CD4-positive, CD25-positive, alpha-beta regulatory T cell (primary cell): ENCODE measurements at regions not wholly inside any gene's neighbourhood (a gene's known extent, or its start where the extent isn't known, plus 50 kb on each side); places are given as distances from the start of the nearest gene placed in this dataset.
"Not testable (repeated sequence)": the region's sequence is repeated elsewhere in the genome, so short reads cannot be mapped to it uniquely, and the experiment has no call there.

Experiments used
- ATAC-seq, 2 donors: fragments of 150-1000 bp; cut with Tn5 transposase; one replicate each; pipeline ENCODE4 v1.10.0; 2021; ENCODE audit warnings: low read depth in 2 of 2, moderate number of reproducible peaks in 2 of 2, moderate library complexity in 1 of 2
- DNase-seq, 3 donors: peaks; one replicate each; pipeline versions ENCODE4 v3.0.0 to v3.0.0-alpha.2; 2012 to 2022; ENCODE audit warnings: mixed read lengths in 1 of 3
- H3K27ac ChIP-seq: one replicate; pipeline ENCODE4 v1.7.0; 2013; ENCODE audit warnings: mild to moderate bottlenecking, low read length; ENCODE audit not compliant: insufficient read depth, poor library complexity, severe bottlenecking
- H3K27me3 ChIP-seq: one replicate; pipeline ENCODE4 v1.7.0; 2013; ENCODE audit warnings: low read length; ENCODE audit not compliant: control insufficient read depth, insufficient read depth
- H3K36me3 ChIP-seq: one replicate; pipeline ENCODE4 v1.7.0; 2013; ENCODE audit warnings: mild to moderate bottlenecking, low read length, moderate library complexity; ENCODE audit not compliant: control insufficient read depth, insufficient read depth
- H3K4me1 ChIP-seq: 2 replicates; pipeline ENCODE4 v1.7.0; 2013; ENCODE audit warnings: mild to moderate bottlenecking, low read length; ENCODE audit not compliant: insufficient read depth, control insufficient read depth, poor library complexity, severe bottlenecking
- H3K4me3 ChIP-seq: one replicate; pipeline ENCODE4 v1.7.0; 2013; ENCODE audit warnings: low read depth, mild to moderate bottlenecking, low read length, moderate library complexity
- H3K9me3 ChIP-seq, 2 experiments: 1 replicate in 1 of 2; 2 replicates in 1 of 2; pipeline ENCODE4 v1.7.0; 2013; ENCODE audit warnings: low read length in 2 of 2, mild to moderate bottlenecking in 1 of 2, moderate library complexity in 1 of 2; ENCODE audit not compliant: control insufficient read depth in 2 of 2
- H3K27ac Mint-ChIP-seq, 3 donors: one replicate each; pipeline ENCODE4 v1.8.0; 2020 to 2022; ENCODE audit warnings: mild to moderate bottlenecking in 3 of 3, mixed read lengths in 3 of 3, moderate library complexity in 2 of 3
- H3K27me3 Mint-ChIP-seq: one replicate; pipeline ENCODE4 v1.8.0; 2022; ENCODE audit warnings: mild to moderate bottlenecking, mixed read lengths
- H3K36me3 Mint-ChIP-seq: one replicate; pipeline ENCODE4 v1.8.0; 2020; ENCODE audit warnings: mixed read lengths
- H3K4me1 Mint-ChIP-seq, 4 donors: one replicate each; pipeline ENCODE4 v1.8.0; 2020 to 2022; ENCODE audit warnings: mixed read lengths in 4 of 4, mild to moderate bottlenecking in 1 of 4
- H3K4me3 Mint-ChIP-seq, 4 donors: one replicate each; pipeline ENCODE4 v1.8.0; 2020 to 2022; ENCODE audit warnings: mild to moderate bottlenecking in 4 of 4, mixed read lengths in 4 of 4, moderate library complexity in 3 of 4
- H3K9me3 Mint-ChIP-seq, 7 donors: one replicate each; pipeline ENCODE4 v1.8.0; 2020 to 2022; ENCODE audit warnings: mixed read lengths in 7 of 7, mild to moderate bottlenecking in 3 of 7, moderate library complexity in 2 of 7

DNA sequence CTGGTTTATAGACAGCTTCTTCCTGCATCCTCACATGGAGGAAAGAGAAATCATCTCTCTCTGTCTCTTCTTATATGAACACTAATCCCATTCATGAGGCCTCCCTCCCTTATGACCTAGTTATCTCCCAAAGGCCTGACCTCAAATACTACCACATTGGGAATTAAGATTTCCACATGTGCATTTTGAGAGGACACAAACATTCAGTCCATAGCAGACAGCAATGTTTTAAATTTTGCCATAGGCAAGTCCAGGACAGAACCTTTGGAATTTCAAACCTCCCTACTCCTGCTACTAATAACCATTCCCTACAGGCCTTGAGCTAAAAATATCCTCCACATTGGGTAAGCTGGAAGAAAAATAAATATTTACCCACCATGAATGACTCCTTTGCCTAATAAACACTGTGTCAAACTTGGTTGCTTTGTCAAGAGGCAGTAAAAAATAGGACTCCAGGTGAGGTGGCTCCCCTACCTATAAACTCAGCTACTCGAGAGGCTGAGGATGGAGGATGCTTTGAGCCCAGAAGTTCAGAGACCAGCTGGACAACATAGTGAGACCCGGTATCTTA lies 113.7 kb downstream of the ZNF281 start:
- peaks cover 4% of the 10 kb centered on the region for H3K27me3 Mint-ChIP-seq
- ATAC-seq: no peak
- peaks cover 0 to 11% (median 3%) of the 10 kb centered on the region in 4 donors for H3K4me1 Mint-ChIP-seq

DNA sequence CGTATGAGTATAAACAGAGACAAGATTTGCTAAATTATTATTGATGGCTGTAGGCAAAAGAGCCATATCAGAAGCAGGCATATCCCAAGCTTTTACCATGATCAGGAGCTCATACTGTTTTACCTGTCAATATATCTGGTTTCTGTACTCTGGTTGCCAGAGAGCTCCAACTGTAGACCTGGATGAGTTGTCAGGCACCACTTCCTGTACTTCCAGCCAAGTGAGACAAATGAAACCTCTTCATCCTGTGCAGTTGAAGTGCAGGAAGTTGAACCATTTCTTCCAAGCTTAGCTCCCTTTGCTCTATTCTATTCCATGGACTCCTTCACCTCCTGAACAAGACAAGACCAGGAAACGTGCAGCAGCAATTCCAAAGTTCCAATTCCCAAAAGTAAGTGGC lies 115.6 kb downstream of the ZNF281 start:
- Mint-ChIP-seq H3K4me1 (peaks cover 0 to 2% (median 0%) of the 10 kb centered on the region in 4 donors), H3K9me3 (no peaks in the 10 kb centered on the region), H3K27me3 (peaks cover 12% of the 10 kb centered on the region), H3K4me3 (no peak overlapping the region), H3K36me3 (no peaks in the 10 kb centered on the region), H3K27ac (no peak overlapping the region)
- Histone ChIP-seq H3K36me3 (no peaks in the 10 kb centered on the region), H3K4me1 (no peaks in the 10 kb centered on the region), H3K27me3 (no peaks in the 10 kb centered on the region), H3K9me3 (no peaks in the 10 kb centered on the region), H3K27ac (no peak overlapping the region), H3K4me3 (no peak overlapping the region)
- no peak for ATAC-seq
- no peak for DNase-seq

More for the DNA sequence above, 113.7 kb downstream of the ZNF281 start:
- H3K9me3 Mint-ChIP-seq: no peaks in the 10 kb centered on the region
- no peak for DNase-seq
- Histone ChIP-seq H3K4me1 (peaks cover under 1% of the 10 kb centered on the region), H3K36me3 (no peaks in the 10 kb centered on the region), H3K9me3 (no peaks in the 10 kb centered on the region), H3K27ac (no peak overlapping the region), H3K4me3 (no peak overlapping the region), H3K27me3 (no peaks in the 10 kb centered on the region)
- H3K36me3 Mint-ChIP-seq: no peaks in the 10 kb centered on the region
- peak overlapping the region in 1 of 3 donors; percentile 49 for H3K27ac Mint-ChIP-seq
- no peak overlapping the region for H3K4me3 Mint-ChIP-seq

- H3K27ac Mint-ChIP-seq: peak overlapping the region in 1 of 3 donors; percentile 56
- no peak overlapping the region for H3K4me3 ChIP-seq
- H3K4me3 Mint-ChIP-seq: no peak overlapping the region
Observed at GRCh38 chr1:200292699-200293098, 117.1 kb downstream of the ZNF281 start.

DNA sequence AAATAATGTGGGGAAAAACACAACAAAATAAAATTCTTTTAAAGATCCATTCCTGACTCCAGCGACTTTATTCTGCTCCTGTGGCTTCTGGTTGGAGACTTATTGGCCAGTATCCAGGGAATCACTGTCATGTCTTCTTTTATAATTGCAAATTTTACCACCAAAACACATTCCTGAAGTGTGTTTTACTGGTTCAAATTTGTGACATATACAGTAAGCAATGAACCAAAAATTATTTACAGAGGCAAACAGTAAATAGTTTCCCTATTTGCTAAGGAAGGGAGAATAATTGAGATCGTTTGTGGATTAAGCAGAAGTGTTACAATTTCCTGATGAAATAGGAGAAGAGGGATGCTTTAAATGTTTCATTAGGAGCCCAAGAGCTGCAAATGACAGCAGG lies 118.7 kb downstream of the ZNF281 start:
- no peak for DNase-seq
- H3K4me1 Mint-ChIP-seq: no peaks in the 10 kb centered on the region
- peaks cover 8% of the 10 kb centered on the region for H3K27me3 Mint-ChIP-seq
- no peaks in the 10 kb centered on the region for H3K27me3 ChIP-seq
- no peak overlapping the region for H3K27ac Mint-ChIP-seq
- H3K4me3 ChIP-seq: no peak overlapping the region
- no peak for ATAC-seq
- no peaks in the 10 kb centered on the region for H3K9me3 Mint-ChIP-seq
- no peak overlapping the region for H3K4me3 Mint-ChIP-seq
- no peaks in the 10 kb centered on the region for H3K36me3 Mint-ChIP-seq
- H3K9me3 ChIP-seq: no peaks in the 10 kb centered on the region
- H3K36me3 ChIP-seq: no peaks in the 10 kb centered on the region
- H3K4me1 ChIP-seq: no peaks in the 10 kb centered on the region
- no peak overlapping the region for H3K27ac ChIP-seq

More at GRCh38 chr1:200292699-200293098, 117.1 kb downstream of the ZNF281 start:
- H3K27me3 Mint-ChIP-seq: peaks cover 12% of the 10 kb centered on the region
- Histone ChIP-seq H3K27me3 (no peaks in the 10 kb centered on the region), H3K36me3 (no peaks in the 10 kb centered on the region), H3K4me1 (no peaks in the 10 kb centered on the region), H3K27ac (no peak overlapping the region), H3K9me3 (no peaks in the 10 kb centered on the region)
- DNase-seq (no peak), ATAC-seq (no peak)
- no peaks in the 10 kb centered on the region for H3K9me3 Mint-ChIP-seq
- H3K4me1 Mint-ChIP-seq: peaks cover 0 to 2% (median 0%) of the 10 kb centered on the region in 4 donors
- no peaks in the 10 kb centered on the region for H3K36me3 Mint-ChIP-seq

DNA sequence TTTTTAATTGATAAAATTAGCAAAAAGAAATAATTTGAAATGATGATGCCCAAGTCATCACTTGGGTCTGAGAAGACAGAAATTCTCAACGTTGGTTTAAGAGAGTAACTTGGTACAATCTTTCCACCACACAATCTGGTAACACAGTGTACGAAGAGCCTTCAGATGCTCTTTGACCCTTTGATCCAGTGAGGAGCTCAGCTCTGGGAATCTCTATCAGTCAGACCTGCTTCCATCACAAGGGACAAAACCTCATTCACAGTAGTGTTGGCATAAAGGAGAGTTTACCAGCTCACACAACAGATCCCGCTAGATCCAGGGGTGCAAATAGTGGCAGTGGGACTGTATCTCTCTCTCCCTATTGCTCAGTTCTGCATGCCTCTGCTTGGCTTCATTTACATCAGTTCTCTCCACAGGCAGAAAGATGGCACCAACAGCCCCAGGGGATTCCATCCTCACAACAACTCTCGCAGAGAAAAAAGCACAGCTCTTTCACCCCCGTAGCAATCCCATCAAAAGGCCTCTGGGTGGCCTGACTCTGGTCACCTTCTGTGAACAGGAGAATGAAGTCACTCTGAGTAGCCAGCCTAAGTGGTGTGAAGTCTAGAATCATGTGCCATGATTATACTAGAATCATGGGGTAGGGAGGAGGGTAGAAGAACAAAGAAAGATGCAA lies 119.7 kb downstream of the ZNF281 start:
- H3K27me3 Mint-ChIP-seq: peaks cover 8% of the 10 kb centered on the region
- H3K4me3 Mint-ChIP-seq: no peak overlapping the region
- ATAC-seq (no peak), DNase-seq (no peak)
- Histone ChIP-seq H3K27ac (no peak overlapping the region), H3K4me3 (no peak overlapping the region), H3K9me3 (no peaks in the 10 kb centered on the region), H3K27me3 (no peaks in the 10 kb centered on the region), H3K36me3 (no peaks in the 10 kb centered on the region), H3K4me1 (no peaks in the 10 kb centered on the region)
- no peaks in the 10 kb centered on the region for H3K4me1 Mint-ChIP-seq
- peak overlapping the region in 1 of 3 donors; percentile 63 for H3K27ac Mint-ChIP-seq
- no peaks in the 10 kb centered on the region for H3K36me3 Mint-ChIP-seq
- no peaks in the 10 kb centered on the region for H3K9me3 Mint-ChIP-seq

DNA sequence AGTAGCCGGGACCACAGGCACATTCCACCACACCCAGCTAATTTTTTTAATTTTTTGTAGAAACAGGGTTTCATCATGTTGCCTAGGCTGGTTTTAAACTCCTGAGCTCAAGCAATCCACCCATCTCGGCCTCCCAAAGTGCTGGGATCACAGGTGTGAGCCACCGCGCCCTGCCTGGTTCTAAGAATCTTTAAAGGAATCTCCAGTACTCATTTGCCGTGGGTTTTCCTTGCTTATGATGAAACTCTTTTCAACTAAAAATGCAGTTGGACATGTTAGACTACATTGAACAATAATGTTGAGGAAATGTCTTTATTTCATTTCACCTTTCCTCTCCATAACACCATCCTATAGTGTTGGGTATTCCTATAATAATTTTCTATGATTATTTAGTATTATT lies 121.6 kb downstream of the ZNF281 start:
- ATAC-seq (no peak), DNase-seq (no peak)
- no peak overlapping the region for H3K27ac Mint-ChIP-seq
- no peak overlapping the region for H3K4me3 Mint-ChIP-seq
- no peaks in the 10 kb centered on the region for H3K9me3 Mint-ChIP-seq
- H3K27me3 ChIP-seq: no peaks in the 10 kb centered on the region
- no peaks in the 10 kb centered on the region for H3K36me3 Mint-ChIP-seq
- no peaks in the 10 kb centered on the region for H3K36me3 ChIP-seq
- H3K4me3 ChIP-seq: no peak overlapping the region
- no peaks in the 10 kb centered on the region for H3K4me1 Mint-ChIP-seq
- H3K27me3 Mint-ChIP-seq: peaks cover 8% of the 10 kb centered on the region
- H3K4me1 ChIP-seq: no peaks in the 10 kb centered on the region
- H3K9me3 ChIP-seq: no peaks in the 10 kb centered on the region
- H3K27ac ChIP-seq: no peak overlapping the region

DNA sequence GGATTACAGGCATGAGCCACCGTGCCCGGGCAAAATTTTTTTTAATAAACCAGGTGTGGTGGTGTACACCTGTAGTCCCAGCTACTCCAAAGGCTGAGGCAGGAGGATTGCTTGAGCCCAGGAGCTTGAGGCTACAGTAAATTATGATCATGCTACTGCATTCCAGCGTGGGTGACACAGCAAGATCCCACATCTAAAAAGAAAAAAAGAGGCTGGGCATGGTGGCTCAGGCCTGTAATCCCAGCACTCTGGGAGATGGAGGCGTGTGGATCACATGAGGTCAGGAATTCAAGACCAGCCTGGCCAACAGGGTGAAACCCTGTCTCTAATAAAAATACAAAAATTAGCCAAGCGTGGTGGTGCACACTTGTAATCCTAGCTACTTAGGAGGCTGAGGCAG lies 125.6 kb downstream of the ZNF281 start:
- not testable (repeated sequence) for H3K36me3 Mint-ChIP-seq, H3K4me1 Mint-ChIP-seq, H3K27ac ChIP-seq, ATAC-seq, H3K4me1 ChIP-seq, H3K9me3 ChIP-seq, H3K27ac Mint-ChIP-seq, H3K27me3 ChIP-seq, H3K4me3 ChIP-seq, H3K27me3 Mint-ChIP-seq, H3K36me3 ChIP-seq, H3K4me3 Mint-ChIP-seq, DNase-seq, H3K9me3 Mint-ChIP-seq

DNA sequence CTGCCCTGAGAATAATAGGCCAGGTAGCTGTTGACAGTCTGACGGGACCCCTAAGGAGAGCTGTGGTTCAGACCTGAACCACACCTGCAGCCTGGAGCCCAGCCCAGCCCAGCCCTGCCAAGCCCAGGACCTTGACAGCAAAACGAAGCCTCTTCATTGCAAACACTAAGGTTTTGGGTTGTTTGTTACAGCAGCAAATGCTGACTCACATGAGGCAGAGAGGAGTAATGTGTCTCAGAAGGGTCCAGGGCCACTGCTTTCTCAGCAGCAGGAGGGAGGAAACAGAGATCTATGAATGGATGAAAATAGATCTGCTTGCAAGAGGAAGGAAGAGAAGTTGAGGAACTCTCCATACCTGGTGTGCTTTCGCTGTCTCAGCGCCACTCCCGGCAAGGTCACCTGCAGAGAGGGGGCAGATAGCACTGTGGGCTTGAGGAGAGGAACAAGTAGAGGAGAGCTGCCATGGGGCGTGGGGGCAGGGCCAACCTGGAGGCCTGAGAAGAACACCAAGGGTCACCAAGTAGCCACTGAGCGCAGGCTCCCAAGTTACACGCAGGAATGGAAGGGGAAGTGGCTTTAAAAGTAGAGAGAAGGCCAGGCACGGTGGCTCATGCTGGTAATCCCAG lies 127.2 kb downstream of the ZNF281 start:
- Histone ChIP-seq H3K9me3 (no peaks in the 10 kb centered on the region), H3K27me3 (no peaks in the 10 kb centered on the region), H3K27ac (no peak overlapping the region), H3K4me1 (no peaks in the 10 kb centered on the region), H3K4me3 (no peak overlapping the region), H3K36me3 (no peaks in the 10 kb centered on the region)
- no peak overlapping the region for H3K4me3 Mint-ChIP-seq
- no peaks in the 10 kb centered on the region for H3K36me3 Mint-ChIP-seq
- no peaks in the 10 kb centered on the region for H3K9me3 Mint-ChIP-seq
- ATAC-seq: no peak
- H3K27me3 Mint-ChIP-seq: no peaks in the 10 kb centered on the region
- no peak overlapping the region for H3K27ac Mint-ChIP-seq
- no peak for DNase-seq
- no peaks in the 10 kb centered on the region for H3K4me1 Mint-ChIP-seq
